NCI-H187 treated with DMSO at 0.1 percent for 48 hours (cell line): ENCODE measurements at regions not wholly inside any gene's neighbourhood (a gene's known extent, or its start where the extent isn't known, plus 50 kb on each side); places are given as distances from the start of the nearest gene placed in this dataset.

Source experiments
- DNase-seq: peaks from one replicate; lab custom pipeline; 2025; lab: John Stamatoyannopoulos, UW

GRCh38 chr4:112894951-112895350 lies 154.5 kb upstream of the ANK2 start:
- DNase-seq: no peak

DNA sequence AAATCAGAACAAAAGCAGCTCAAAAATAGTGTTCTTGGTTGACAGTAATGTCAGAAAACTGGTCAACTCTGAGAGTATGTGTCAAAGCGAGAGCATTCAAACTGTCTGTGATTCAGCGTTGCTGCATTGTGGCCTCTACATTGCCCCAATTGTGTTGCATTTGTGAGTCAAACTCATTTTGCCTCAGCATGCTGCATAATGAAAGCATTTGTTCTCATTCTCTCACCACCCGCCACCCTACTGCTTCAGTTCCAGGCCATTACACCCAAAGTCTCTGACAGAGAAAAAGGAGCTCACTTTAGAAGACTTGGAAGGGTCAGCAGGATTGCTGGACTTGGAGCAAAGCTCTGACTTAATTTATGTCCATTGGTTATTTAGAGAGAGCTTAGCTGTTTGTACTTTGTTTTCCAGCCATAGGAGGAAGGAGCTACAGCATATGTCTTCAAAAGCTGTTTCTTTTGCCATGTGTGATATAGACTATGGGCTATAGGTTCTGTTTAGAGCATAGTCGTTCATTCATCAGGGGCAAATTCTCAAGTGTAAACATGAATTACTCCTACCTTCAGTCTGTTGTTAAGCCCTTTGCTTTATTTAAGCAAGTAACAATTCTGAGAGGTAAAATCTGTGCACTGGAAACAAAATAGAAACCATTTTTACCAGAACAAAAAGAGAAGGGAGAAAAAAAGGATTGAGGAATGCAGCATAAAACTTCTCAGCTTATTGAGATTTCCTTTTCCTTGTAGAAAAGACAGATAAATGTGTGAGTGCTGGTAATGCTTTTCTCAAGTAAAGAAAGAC lies 153.4 kb upstream of the ANK2 start:
- DNase-seq: no peak

- DNase-seq: no peak
Observed at GRCh38 chr4:112896609-112897190, 152.8 kb upstream of the ANK2 start.

DNA sequence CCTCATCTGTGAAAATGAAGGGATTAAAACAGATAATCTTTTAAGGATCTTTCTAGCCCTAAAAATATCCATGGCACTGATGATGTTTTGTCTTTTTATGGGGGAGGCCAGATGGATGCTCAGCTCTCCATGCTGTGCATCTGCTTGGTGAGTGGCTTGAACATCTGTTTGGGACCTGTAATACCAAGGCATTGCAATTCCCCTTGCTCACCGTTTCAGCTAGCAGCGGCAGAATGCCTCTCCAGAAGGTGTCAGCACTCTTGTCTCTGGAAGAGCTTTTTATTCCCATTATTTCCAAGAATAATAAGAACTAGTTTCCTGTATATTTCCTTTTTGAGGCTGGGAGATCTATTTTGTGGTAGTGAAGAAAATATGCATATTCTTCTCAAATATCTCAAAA lies 151.9 kb upstream of the ANK2 start:
- no peak for DNase-seq

DNA sequence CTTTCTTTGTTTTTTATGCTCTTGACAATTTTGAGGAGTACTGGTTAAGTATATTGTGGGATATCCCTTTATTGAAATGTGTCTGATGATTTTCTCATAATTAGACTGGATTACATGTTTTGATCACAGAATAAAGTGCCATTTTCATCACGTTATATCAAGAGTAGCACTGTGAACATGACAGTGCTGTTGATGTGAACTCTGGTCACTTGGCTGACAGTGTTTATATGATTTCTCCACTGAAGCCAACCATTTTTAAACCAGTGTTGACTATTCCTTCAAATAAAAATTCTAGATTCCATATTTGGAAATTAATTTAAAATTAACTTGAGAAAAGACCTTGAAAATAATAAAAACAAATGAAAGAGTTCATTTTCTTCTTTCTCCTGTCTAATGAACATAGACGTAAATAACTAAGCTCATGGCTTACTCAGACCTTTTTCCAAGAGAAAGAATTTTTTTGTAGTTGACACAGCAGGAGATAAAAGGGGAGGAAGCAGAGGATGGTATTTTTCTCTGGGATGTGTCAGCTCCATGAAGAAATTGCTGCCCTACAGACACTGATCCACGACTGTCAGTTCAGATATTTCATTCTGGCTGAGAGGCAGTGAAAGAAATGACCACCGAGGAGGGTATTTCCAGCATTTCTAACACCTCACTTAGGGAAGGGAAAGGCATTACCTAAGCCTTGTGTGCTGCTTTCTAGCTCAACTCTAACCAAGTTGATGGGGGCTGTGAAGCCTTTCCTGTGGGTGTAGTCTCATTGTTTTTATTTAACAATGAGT lies 150.9 kb upstream of the ANK2 start:
- DNase-seq: no peak

- DNase-seq: no peak
Observed at GRCh38 chr4:112900416-112900815, 149.0 kb upstream of the ANK2 start.

DNA sequence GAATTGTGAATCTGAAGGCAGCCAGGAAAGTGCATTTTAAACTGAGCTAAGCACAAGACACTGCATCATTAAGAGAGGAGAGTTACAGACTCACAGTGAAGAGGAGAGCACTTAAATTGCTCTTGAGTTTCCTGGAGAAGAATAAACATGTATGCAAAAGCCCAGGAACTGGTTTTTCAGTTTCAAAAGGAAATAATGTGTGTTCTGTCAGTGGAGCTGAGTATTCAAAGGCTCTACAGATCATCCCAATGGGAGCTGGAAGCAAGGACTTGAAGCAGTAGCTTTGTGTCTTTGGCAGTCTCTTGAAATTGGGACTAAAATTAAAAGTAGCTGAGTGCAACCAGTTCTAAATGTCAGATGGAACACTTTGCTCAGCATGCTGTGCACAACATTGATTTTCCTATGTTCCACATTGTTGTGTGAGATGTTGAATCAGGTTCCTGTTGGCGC lies 147.5 kb upstream of the ANK2 start:
- peak; percentile 50 for DNase-seq

DNA sequence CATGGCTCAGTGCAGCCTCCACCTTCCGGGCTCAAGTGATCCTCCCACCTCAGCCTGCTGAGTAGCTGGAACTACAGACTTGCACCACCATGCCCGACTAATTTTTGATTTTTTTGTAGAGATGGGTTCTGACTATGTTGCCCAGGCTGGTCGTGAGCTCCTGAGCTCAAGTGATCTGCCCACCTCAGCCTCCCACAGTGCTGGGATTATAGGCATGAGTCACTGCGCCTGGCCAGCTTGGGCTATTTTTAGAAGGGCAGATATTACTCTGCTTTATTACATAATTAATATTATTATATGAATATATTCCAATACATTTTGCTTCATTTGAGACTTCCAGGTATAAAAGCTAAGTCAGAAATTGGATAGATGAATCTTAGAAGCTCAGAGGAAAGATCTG lies 143.7 kb upstream of the ANK2 start:
- no peak for DNase-seq

GRCh38 chr4:112908511-112908910 lies 140.9 kb upstream of the ANK2 start:
- DNase-seq: no peak

DNA sequence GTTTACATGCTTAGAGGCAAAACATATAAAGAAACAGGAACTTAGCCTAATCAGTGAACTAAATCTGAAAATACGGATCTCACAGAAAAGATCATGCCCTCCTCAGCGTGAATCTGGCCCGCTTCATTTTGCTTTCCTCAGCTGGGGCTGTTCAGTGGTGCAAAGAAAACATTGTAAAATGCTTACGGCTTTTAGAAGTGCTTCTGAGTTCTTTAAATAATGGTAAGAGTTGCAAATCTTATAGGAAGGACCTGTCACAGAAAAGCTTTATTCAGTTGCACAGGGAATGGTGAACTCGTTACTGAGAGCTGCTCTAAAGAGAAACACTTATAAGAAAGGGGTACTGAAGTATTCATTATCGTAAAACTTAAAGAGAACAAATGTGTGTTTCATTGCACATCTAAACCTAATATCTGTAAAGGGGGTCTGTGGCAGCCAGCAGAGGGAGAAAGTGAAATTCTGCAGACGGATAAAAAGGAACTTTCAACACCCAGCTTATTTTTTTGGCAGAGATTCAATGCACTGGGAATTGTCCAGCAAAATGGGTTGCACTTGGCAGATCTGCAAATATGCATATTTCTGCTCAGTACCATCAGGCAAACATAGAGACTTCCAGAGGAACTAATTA lies 139.2 kb upstream of the ANK2 start:
- no peak for DNase-seq

GRCh38 chr4:112916868-112917267 lies 132.6 kb upstream of the ANK2 start:
- no peak for DNase-seq

- no peak for DNase-seq
Observed at GRCh38 chr4:112923516-112923915, 125.9 kb upstream of the ANK2 start.

DNA sequence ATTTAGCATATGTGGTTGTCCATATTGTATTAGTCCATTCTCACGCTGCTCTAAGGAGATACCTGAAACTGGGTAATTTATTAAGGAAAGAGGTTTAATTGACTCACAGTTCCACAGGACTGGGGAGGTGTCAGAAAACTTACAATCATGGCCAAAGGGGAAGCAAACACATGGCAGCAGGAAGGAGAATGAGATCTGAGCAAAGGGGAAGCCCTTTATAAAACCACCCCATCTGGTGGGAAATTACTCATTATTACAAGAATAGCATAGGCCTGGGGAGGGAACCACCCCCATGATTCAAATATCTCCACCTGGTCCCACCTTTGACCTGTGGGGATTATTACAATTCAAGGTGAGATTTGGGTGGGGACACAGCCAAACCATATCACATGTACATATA lies 122.6 kb upstream of the ANK2 start:
- DNase-seq: no peak

DNA sequence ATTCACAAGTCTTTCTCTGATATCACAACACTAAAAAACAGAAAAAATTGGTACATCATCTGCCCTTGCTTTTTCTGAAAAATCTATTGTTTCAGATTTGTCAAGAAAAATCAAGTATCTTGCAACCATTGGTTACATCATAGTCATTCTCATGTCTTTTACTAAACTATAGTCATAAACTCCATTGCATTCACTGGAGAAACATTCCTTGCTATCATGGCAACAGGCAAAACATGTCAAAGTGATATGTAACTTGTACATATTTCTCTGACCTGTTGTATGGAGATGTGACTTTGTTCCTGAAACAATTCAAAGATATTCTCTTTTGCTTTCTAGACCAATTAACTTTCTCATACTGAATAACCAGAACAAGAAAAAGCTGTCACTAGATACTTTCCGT lies 121.9 kb upstream of the ANK2 start:
- DNase-seq: no peak

DNA sequence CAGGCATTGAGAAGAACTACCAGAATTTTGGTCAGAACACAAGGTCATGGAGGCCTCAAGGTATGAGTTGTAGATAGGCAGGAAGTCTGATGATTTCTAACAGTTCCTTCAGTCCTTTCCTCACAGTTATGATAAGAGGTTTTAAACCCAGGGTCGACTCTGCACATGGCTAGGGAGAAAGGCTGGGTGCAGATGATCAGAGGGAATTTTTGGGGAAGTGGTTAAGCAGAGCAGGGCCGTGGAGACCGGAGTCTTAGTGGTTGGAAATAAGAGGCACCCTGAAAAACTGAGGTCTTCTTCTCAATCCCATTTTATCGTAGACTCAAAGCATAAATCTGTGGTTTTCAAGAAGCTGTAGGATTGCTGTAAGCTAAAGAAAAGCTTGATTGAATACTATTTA lies 118.5 kb upstream of the ANK2 start:
- no peak for DNase-seq

GRCh38 chr4:112933790-112934189 lies 115.7 kb upstream of the ANK2 start:
- DNase-seq: no peak

- no peak for DNase-seq
Observed at GRCh38 chr4:112938461-112939058, 110.9 kb upstream of the ANK2 start.

DNA sequence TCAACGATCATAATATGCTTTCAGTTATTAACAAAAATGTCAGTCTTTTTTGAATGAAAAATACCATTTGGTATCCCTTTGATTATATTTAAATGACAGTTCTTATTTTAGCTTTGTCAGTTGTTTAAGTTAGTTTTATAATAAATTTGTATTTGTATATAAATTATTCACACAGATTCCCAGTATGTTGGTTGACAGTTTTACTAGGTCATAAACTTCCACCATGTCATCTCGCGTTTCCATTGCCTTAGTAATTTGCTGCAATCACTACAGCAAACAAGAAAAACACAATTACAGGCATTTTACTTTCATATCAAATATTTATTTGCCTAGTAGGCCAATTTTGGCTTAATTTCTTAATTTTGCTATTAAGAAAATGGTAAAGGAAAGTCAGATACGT lies 109.6 kb upstream of the ANK2 start:
- DNase-seq: no peak

- no peak for DNase-seq
Observed at GRCh38 chr4:112940336-112940735, 109.1 kb upstream of the ANK2 start.

- DNase-seq: no peak
Observed at GRCh38 chr4:112942077-112942476, 107.4 kb upstream of the ANK2 start.

GRCh38 chr4:112942997-112943396 lies 106.5 kb upstream of the ANK2 start:
- DNase-seq: no peak

DNA sequence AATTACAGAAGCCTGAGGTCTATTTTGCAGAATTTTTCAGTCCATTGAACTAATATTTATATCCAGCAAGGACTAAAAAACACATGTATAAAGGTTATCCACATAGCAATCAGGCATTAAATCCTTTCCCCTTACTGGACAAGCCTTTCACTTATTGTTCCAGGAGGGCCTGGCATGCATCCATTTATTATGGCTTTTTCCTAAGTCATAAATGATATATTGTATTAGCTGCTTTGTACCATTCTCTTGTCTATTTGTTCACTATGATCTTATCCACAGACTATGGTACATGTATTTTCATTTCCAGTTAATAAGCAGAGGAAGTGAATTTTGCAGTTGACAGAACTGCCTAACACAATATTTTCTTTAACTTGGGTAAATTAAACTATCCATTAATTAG lies 105.4 kb upstream of the ANK2 start:
- DNase-seq: no peak
